ENCODE measurements at regions not wholly inside any gene's neighbourhood (a gene's known extent, or its start where the extent isn't known, plus 50 kb on each side); places are given as distances from the start of the nearest gene placed in this dataset.

DNA sequence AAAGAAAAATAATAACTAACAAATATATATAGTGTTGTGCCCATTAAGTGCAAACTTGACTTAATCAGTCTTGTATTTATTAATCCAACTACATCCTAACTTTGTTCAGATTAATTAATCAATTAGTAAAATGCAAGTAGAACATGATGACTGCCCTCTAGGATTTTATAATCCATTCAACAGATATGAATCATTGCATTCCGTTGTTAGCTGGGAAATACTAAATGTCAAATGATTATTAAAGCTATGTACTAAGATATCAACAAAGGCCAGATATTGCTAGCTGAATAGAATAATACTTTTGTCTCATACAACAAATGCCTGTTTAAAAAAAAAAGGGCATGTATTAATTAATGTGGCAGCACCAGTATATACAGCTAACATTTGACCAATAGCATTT is 1366.3 kb downstream of the STIM2 start:
- no peak for FAIRE-seq
- DNase-seq (ENCODE audit: insufficient read length, low spot score): no peak
- no peak for TF ChIP-seq POLR2A (IDR thresholded peaks at IDR 0.05; ENCODE audit: low read depth, low read length)

- no peak for DNase-seq (ENCODE audit: insufficient read length, low spot score)
- no peak for TF ChIP-seq POLR2A (IDR thresholded peaks at IDR 0.05; ENCODE audit: low read depth, low read length)
- FAIRE-seq: no peak
These were observed 1367.1 kb downstream of the STIM2 start for GRCh38 chr4:28227764-28228163.

DNA sequence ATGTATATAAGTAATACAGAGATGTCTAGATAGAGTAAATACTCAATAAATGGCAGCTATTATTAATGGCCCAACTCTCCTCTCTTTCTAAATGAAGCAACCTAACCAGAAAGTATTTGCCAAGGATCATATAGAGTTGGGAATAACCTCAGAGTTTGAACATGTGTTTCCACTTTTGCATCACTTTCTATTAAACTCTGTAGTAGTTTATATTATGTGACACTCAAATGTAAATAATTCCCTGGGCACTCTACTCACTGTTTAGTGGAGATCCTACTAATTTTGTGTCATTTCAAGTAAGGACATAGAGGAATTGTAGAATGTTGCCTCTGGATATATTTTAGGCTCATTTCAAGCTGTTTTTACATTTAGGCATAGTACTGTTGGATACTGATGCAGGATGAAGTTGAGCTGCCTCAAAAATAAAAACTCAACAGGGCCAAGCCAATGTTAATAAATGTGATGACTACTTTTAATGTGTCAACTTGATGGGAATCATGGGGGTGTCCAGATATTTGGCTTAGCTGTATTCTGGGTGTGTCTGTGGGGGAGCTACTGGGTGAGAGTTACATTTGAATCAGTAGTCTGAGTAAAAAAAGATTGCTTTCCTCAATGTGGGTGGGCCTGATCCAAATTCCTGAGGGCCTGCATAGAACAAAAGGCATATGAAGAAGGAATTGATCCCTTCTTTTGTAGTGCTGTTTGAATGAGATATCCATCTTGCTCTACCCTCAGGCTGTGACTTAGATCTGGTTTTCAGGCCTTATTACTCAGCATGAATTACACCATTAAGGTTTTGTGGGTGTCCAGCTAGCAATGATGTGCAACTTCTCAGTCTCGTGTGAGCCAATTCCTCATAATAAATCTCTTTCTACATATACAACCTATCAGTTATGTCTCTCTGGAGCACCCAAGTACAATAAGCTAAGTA is 1368.2 kb downstream of the STIM2 start:
- no peak for TF ChIP-seq POLR2A (IDR thresholded peaks at IDR 0.05; ENCODE audit: low read depth, low read length)
- DNase-seq (ENCODE audit: insufficient read length, low spot score) (no peak), FAIRE-seq (no peak)

GRCh38 chr4:28232376-28232775 is 1371.7 kb downstream of the STIM2 start:
- DNase-seq (ENCODE audit: insufficient read length, low spot score) (no peak), FAIRE-seq (no peak)
- TF ChIP-seq POLR2A (IDR thresholded peaks at IDR 0.05; ENCODE audit: low read depth, low read length): no peak

GRCh38 chr4:28232951-28233350 is 1372.3 kb downstream of the STIM2 start:
- DNase-seq (ENCODE audit: insufficient read length, low spot score) (no peak), FAIRE-seq (no peak)
- no peak for TF ChIP-seq POLR2A (IDR thresholded peaks at IDR 0.05; ENCODE audit: low read depth, low read length)

DNA sequence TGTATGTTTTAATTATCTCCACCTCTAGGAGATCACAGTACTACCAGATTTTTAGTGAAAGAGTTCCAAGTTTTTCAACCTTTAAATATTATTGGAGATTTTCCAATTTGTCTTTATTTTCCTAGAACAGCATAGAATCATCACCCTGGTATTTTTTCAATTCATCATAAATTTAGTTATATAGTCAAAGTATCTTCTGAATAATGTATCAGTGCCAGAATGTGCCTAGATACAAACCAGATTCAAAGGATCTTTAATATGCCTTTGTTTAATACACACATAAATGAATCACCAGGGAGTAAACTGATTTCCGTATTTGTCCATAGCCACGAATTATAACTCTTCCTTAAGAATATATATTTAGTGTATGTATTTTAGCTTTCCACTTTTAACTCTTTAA is 1373.1 kb downstream of the STIM2 start:
- DNase-seq (ENCODE audit: insufficient read length, low spot score): no peak
- FAIRE-seq: no peak
- no peak for TF ChIP-seq POLR2A (IDR thresholded peaks at IDR 0.05; ENCODE audit: low read depth, low read length)

GRCh38 chr4:28238876-28239275 is 1378.2 kb downstream of the STIM2 start:
- no peak for FAIRE-seq
- no peak for DNase-seq (ENCODE audit: insufficient read length, low spot score)
- TF ChIP-seq POLR2A (IDR thresholded peaks at IDR 0.05; ENCODE audit: low read depth, low read length): no peak

DNA sequence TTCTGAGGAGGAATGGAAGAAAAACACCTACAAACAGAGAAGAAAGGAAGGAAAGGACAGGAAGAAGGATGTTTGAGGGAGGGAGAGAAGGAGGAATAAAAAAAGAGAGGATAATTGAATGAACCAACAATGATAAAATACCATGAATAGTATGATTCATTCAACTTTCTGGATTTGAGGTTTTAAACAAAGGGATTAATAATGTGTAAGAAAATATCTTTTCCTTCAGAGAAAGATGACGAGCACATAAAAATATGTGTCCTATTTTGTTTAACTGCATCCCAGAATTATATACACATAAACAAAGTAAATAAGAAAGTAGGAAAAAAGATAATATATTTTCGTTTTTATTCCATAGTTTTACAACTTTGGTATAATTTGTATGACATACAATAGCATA is 1380.4 kb downstream of the STIM2 start:
- DNase-seq (ENCODE audit: insufficient read length, low spot score) (no peak), FAIRE-seq (no peak)
- no peak for TF ChIP-seq POLR2A (IDR thresholded peaks at IDR 0.05; ENCODE audit: low read depth, low read length)

GRCh38 chr4:28247805-28248204 is 1387.2 kb downstream of the STIM2 start:
- DNase-seq (ENCODE audit: insufficient read length, low spot score) (no peak), FAIRE-seq (no peak)

GRCh38 chr4:28248269-28248668 is 1387.6 kb downstream of the STIM2 start:
- TF ChIP-seq POLR2A (IDR thresholded peaks at IDR 0.05; ENCODE audit: low read depth, low read length): no peak

More at GRCh38 chr4:28247805-28248204, 1387.2 kb downstream of the STIM2 start:
- TF ChIP-seq POLR2A (IDR thresholded peaks at IDR 0.05; ENCODE audit: low read depth, low read length): no peak

DNA sequence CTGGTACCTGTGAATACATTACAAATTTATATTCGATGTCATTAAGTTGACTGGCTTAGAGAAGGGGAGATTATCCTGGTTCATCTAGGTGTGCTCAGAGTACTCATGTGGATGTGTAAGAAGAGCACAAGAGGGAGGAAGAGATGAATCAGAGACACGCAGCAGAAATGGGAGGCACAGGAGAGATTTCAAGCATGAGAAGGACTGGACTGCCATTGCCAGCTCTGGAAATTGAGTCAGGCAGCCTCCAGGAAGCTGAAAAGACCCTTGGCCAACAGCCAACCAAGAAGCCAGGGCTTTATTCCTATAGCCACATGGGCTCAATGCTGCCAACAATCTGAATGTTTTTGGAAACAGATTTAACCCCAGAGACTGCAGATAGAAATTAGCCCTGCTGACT is 1390.0 kb downstream of the STIM2 start:
- FAIRE-seq: no peak
- TF ChIP-seq POLR2A (IDR thresholded peaks at IDR 0.05; ENCODE audit: low read depth, low read length): no peak
- no peak for DNase-seq (ENCODE audit: insufficient read length, low spot score)

More at GRCh38 chr4:28248269-28248668, 1387.6 kb downstream of the STIM2 start:
- FAIRE-seq (no peak), DNase-seq (ENCODE audit: insufficient read length, low spot score) (no peak)

DNA sequence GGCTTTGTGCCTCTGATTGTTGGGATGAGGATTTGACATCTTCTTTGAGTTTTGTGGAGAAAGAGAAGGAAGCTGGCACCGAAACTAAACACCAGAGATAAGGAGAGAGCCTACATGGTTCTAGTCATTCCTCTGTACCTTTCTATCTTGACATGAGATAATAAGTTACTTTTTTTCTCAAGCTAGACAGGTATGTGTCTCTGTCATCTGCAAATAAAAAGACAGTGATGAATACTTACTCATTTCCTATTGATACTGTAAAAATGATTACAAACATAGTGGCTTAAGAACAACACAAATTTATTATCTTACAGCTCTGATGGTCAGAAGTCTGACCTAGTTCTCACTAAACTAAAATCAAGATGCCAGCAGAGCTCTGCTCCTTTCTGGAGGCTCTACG is 1391.2 kb downstream of the STIM2 start:
- no peak for DNase-seq (ENCODE audit: insufficient read length, low spot score)
- no peak for TF ChIP-seq POLR2A (IDR thresholded peaks at IDR 0.05; ENCODE audit: low read depth, low read length)
- no peak for FAIRE-seq

GRCh38 chr4:28254003-28254402 is 1393.4 kb downstream of the STIM2 start:
- DNase-seq (ENCODE audit: insufficient read length, low spot score): no peak
- TF ChIP-seq POLR2A (IDR thresholded peaks at IDR 0.05; ENCODE audit: low read depth, low read length): no peak
- no peak for FAIRE-seq

GRCh38 chr4:28256295-28256694 is 1395.7 kb downstream of the STIM2 start:
- FAIRE-seq (no peak), DNase-seq (ENCODE audit: insufficient read length, low spot score) (no peak)
- TF ChIP-seq POLR2A (IDR thresholded peaks at IDR 0.05; ENCODE audit: low read depth, low read length): no peak

DNA sequence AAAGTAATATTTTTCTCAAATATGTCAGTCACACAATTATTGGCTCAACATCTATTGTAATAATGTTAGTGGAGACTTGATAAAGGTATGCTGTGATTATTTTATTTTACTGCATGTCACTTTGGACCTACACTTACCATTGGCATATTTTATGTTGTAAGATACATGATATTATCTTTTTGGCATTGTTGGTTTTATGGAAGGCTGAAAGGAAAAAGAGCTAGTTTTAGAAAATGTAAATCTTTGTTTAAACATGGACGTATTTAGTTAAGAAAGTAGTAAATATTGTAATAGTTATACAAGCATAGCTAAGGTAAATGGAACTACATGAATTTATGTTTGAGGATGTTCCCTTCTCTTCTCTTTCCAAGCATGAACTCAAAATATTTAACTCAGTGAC is 1399.3 kb downstream of the STIM2 start:
- DNase-seq (ENCODE audit: insufficient read length, low spot score): no peak
- no peak for FAIRE-seq
- no peak for TF ChIP-seq POLR2A (IDR thresholded peaks at IDR 0.05; ENCODE audit: low read depth, low read length)
